ENCODE measurements at regions not wholly inside any gene's neighbourhood (a gene's known extent, or its start where the extent isn't known, plus 50 kb on each side); places are given as distances from the start of the nearest gene placed in this dataset.

DNA sequence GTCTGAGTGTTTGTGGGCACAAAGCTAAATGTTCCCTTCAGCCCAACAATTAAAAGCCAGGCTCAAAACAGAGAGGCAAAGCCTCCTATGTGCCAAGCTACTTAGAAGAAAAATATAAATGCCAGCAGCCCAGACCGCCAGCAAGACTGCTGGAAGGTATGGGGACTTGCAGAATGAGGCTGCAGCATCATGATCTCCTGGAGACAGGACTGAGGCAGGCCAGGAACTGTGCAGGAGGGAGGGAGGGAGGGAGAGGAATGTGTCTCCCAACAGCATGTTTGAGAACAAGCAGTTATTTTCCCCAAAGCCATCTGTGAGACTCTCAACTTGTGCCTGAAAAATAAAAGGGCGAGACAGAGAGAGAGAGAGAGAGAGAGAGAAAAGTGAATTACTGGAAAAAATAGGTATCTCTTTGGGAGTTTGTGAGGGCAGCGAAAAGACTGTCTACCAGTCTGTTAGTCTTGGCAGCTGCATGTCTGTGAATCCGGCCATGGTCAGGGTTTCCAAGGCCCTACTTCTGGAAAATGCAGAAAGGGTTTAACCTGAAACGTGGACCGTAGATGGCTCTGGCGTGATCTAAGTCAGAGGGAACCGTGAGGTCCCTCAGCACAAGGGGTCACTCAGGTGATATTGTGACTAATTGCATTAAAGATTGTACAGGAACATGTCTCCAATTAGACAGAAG lies 139.7 kb upstream of the COL8A1 start:
- H3K27me3 ChIP-seq (ENCODE audit: insufficient read depth, low read depth, low read length) = no peaks in the 10 kb centered on the region
- H3K9me3 ChIP-seq (ENCODE audit: low read length) = no peaks in the 10 kb centered on the region
- H3F3A ChIP-seq (ENCODE audit: insufficient read depth, low read length, poor library complexity, severe bottlenecking) = no peaks in the 10 kb centered on the region
- no peak overlapping the region for H3K4me2 ChIP-seq (ENCODE audit: low read length)
- no peak overlapping the region for H2AFZ ChIP-seq (ENCODE audit: low read depth, low read length)
- H3K9ac ChIP-seq (ENCODE audit: low read length) = no peak overlapping the region
- TF ChIP-seq SMC3 (conservative IDR thresholded peaks at IDR 0.05; ENCODE audit: poor library complexity) (no peak), EP300 (conservative IDR thresholded peaks at IDR 0.05; ENCODE audit: poor library complexity, severe bottlenecking) (no peak), RAD21 (conservative IDR thresholded peaks at IDR 0.05) (no peak)
- no peaks in the 10 kb centered on the region for H3K36me3 ChIP-seq (ENCODE audit: insufficient read depth, low read length)
- no peak overlapping the region for H3K4me3 ChIP-seq (ENCODE audit: low read length)
- no peak overlapping the region for H3K27ac ChIP-seq (ENCODE audit: low read length)
- H3K9me2 ChIP-seq (ENCODE audit: insufficient read depth, low read length) = no peaks in the 10 kb centered on the region
- H4K20me1 ChIP-seq (ENCODE audit: insufficient read depth) = no peaks in the 10 kb centered on the region
- H3K79me2 ChIP-seq (replicated peaks; ENCODE audit: insufficient read depth, low read length) = no peaks in the 10 kb centered on the region

DNA sequence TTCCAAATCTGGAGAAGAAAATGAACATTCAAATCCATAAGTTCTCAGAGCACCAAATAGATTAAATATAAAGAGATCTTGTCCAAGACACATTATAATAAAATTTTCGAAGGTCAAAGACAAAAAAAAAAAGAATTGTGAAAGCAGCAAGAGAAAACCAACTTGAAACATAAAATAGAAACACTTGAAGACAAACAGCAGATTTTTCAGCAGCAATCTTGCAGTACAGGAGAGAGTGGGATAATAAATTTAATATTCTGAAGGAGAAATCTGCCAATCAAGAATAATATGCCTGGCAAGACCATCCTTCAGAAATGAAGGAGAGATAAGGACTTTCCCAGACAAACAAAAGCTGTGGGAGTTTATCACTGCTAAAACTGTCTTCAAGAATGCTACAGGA lies 150.5 kb upstream of the COL8A1 start:
- H4K20me1 ChIP-seq (ENCODE audit: insufficient read depth) = no peaks in the 10 kb centered on the region
- no peaks in the 10 kb centered on the region for H3F3A ChIP-seq (ENCODE audit: insufficient read depth, low read length, poor library complexity, severe bottlenecking)
- no peaks in the 10 kb centered on the region for H3K79me2 ChIP-seq (replicated peaks; ENCODE audit: insufficient read depth, low read length)
- H3K27ac ChIP-seq (ENCODE audit: low read length) = no peak overlapping the region
- H3K4me3 ChIP-seq (ENCODE audit: low read length) = no peak overlapping the region
- no peaks in the 10 kb centered on the region for H3K27me3 ChIP-seq (ENCODE audit: insufficient read depth, low read depth, low read length)
- no peaks in the 10 kb centered on the region for H3K9me2 ChIP-seq (ENCODE audit: insufficient read depth, low read length)
- H3K9ac ChIP-seq (ENCODE audit: low read length) = no peak overlapping the region
- TF ChIP-seq RAD21 (conservative IDR thresholded peaks at IDR 0.05) (no peak), MXI1 (conservative IDR thresholded peaks at IDR 0.05; ENCODE audit: poor library complexity, severe bottlenecking) (no peak), SMC3 (conservative IDR thresholded peaks at IDR 0.05; ENCODE audit: poor library complexity) (no peak), EZH2 (IDR thresholded peaks at IDR 0.05; ENCODE audit: borderline replicate concordance, insufficient read depth, low read length, poor library complexity, severe bottlenecking) (no peak)
- TF ChIP-seq, protein P1, sequence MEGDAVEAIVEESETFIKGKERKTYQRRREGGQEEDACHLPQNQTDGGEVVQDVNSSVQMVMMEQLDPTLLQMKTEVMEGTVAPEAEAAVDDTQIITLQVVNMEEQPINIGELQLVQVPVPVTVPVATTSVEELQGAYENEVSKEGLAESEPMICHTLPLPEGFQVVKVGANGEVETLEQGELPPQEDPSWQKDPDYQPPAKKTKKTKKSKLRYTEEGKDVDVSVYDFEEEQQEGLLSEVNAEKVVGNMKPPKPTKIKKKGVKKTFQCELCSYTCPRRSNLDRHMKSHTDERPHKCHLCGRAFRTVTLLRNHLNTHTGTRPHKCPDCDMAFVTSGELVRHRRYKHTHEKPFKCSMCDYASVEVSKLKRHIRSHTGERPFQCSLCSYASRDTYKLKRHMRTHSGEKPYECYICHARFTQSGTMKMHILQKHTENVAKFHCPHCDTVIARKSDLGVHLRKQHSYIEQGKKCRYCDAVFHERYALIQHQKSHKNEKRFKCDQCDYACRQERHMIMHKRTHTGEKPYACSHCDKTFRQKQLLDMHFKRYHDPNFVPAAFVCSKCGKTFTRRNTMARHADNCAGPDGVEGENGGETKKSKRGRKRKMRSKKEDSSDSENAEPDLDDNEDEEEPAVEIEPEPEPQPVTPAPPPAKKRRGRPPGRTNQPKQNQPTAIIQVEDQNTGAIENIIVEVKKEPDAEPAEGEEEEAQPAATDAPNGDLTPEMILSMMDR (IDR thresholded peaks at IDR 0.05; ENCODE audit: poor library complexity, severe bottlenecking) = no peak
- no peak overlapping the region for H2AFZ ChIP-seq (ENCODE audit: low read depth, low read length)
- no peaks in the 10 kb centered on the region for H3K36me3 ChIP-seq (ENCODE audit: insufficient read depth, low read length)
- H3K4me2 ChIP-seq (ENCODE audit: low read length) = no peak overlapping the region
- no peaks in the 10 kb centered on the region for H3K9me3 ChIP-seq (ENCODE audit: low read length)

DNA sequence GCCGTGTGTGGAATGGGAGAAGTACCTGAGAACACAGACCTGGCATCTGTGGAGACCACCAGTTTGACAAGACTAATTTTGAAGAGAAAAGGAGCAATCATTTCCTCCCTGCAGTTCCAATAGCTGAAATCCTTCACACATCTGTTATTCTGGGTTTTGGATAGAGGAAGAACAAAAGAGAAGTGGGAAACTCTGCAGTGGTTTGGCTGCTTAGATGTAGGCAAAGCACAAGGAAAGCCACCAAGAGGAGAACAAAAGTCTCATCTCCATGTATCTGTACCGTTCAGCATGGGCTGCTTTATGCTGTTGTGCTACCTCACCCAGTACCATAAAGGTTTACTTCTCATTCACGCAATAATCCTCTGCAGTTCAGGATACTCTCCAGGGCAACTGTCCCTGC lies 153.1 kb upstream of the COL8A1 start:
- no peak for TF ChIP-seq EP300 (conservative IDR thresholded peaks at IDR 0.05; ENCODE audit: poor library complexity, severe bottlenecking)
- no peak for TF ChIP-seq MXI1 (conservative IDR thresholded peaks at IDR 0.05; ENCODE audit: poor library complexity, severe bottlenecking)
- TF ChIP-seq TAF1 (IDR thresholded peaks at IDR 0.05; ENCODE audit: low read depth) = no peak
- no peak for TF ChIP-seq POLR2AphosphoS5 (IDR thresholded peaks at IDR 0.05)
- TF ChIP-seq EZH2 (IDR thresholded peaks at IDR 0.05; ENCODE audit: borderline replicate concordance, insufficient read depth, low read length, poor library complexity, severe bottlenecking) = no peak
- no peak for TF ChIP-seq SMC3 (conservative IDR thresholded peaks at IDR 0.05; ENCODE audit: poor library complexity)
- TF ChIP-seq, protein P1 (IDR thresholded peaks at IDR 0.05; ENCODE audit: poor library complexity, severe bottlenecking) = no peak
- TF ChIP-seq, protein P2, sequence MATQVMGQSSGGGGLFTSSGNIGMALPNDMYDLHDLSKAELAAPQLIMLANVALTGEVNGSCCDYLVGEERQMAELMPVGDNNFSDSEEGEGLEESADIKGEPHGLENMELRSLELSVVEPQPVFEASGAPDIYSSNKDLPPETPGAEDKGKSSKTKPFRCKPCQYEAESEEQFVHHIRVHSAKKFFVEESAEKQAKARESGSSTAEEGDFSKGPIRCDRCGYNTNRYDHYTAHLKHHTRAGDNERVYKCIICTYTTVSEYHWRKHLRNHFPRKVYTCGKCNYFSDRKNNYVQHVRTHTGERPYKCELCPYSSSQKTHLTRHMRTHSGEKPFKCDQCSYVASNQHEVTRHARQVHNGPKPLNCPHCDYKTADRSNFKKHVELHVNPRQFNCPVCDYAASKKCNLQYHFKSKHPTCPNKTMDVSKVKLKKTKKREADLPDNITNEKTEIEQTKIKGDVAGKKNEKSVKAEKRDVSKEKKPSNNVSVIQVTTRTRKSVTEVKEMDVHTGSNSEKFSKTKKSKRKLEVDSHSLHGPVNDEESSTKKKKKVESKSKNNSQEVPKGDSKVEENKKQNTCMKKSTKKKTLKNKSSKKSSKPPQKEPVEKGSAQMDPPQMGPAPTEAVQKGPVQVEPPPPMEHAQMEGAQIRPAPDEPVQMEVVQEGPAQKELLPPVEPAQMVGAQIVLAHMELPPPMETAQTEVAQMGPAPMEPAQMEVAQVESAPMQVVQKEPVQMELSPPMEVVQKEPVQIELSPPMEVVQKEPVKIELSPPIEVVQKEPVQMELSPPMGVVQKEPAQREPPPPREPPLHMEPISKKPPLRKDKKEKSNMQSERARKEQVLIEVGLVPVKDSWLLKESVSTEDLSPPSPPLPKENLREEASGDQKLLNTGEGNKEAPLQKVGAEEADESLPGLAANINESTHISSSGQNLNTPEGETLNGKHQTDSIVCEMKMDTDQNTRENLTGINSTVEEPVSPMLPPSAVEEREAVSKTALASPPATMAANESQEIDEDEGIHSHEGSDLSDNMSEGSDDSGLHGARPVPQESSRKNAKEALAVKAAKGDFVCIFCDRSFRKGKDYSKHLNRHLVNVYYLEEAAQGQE (IDR thresholded peaks at IDR 0.05; ENCODE audit: borderline replicate concordance) = no peak
- no peak for TF ChIP-seq RAD21 (conservative IDR thresholded peaks at IDR 0.05)
- Histone ChIP-seq H3K4me3 (ENCODE audit: low read length) (no peak overlapping the region), H3K36me3 (ENCODE audit: insufficient read depth, low read length) (no peaks in the 10 kb centered on the region), H3K9me3 (ENCODE audit: low read length) (no peaks in the 10 kb centered on the region), H4K20me1 (ENCODE audit: insufficient read depth) (no peaks in the 10 kb centered on the region), H2AFZ (ENCODE audit: low read depth, low read length) (no peak overlapping the region), H3K4me2 (ENCODE audit: low read length) (no peak overlapping the region), H3F3A (ENCODE audit: insufficient read depth, low read length, poor library complexity, severe bottlenecking) (no peaks in the 10 kb centered on the region), H3K27me3 (ENCODE audit: insufficient read depth, low read depth, low read length) (no peaks in the 10 kb centered on the region), H3K9me2 (ENCODE audit: insufficient read depth, low read length) (no peaks in the 10 kb centered on the region), H3K79me2 (replicated peaks; ENCODE audit: insufficient read depth, low read length) (no peaks in the 10 kb centered on the region), H3K27ac (ENCODE audit: low read length) (no peak overlapping the region), H3K9ac (ENCODE audit: low read length) (no peak overlapping the region)

All from neural cell (in vitro differentiated cells).